GM12878 (cell line): ENCODE measurements at regions not wholly inside any gene's neighbourhood (a gene's known extent, or its start where the extent isn't known, plus 50 kb on each side); places are given as distances from the start of the nearest gene placed in this dataset.

ENCODE experiments used
- ATAC-seq: fragments of 200-7000 bp; cut with Tn5 transposase; 3 replicates; pipeline ENCODE4 v1.9.1; 2020; ENCODE audit warnings: mild to moderate bottlenecking, moderate library complexity
- BruUV-seq: library from RNA; stranded (reverse); fragments of 400-500 nt; replicated peaks from 2 replicates; lab custom pipeline; 2021; lab: Mats Ljungman, UMichigan
- CTCF ChIA-PET: fragments of 300-600 bp; sonication (Branson Sonifier 250); formaldehyde crosslinking; extraction: SDS; loops from one replicate; lab custom pipeline; 2021; ENCODE audit warnings: inconsistent platforms; lab: Yijun Ruan, JAX
- POLR2A ChIA-PET: fragments of 350-600 bp; formaldehyde crosslinking; extraction: SDS; loops from one replicate; lab custom pipeline; 2021; ENCODE audit warnings: inconsistent platforms; lab: Charles Lee
- RAD21 ChIA-PET: fragments of 300-600 bp; sonication (Branson Sonifier 250); formaldehyde crosslinking; loops from one replicate; lab custom pipeline; 2023; ENCODE audit warnings: antibody characterized with exemption; ENCODE audit not compliant: unreplicated experiment; lab: Charles Lee
- SMC1A ChIA-PET: fragments of 300-600 bp; sonication (Branson Sonifier 250); formaldehyde crosslinking; loops from one replicate; lab custom pipeline; 2023; ENCODE audit not compliant: unreplicated experiment, uncharacterized antibody; lab: Charles Lee
- DNase-seq: peaks from one replicate; pipeline ENCODE4 v3.0.0-alpha.2; 2011; ENCODE audit warnings: low read depth, low spot score
- FAIRE-seq: peaks from 3 replicates; lab custom pipeline; 2011; peaks lifted over from hg19 to GRCh38; lab: Jason Lieb, UNC
- H2AFZ ChIP-seq: 2 replicates; pipeline ENCODE4 v1.6.0; 2011; ENCODE audit warnings: low read depth, low read length, control low read depth; ENCODE audit not compliant: control insufficient read depth
- H3K27ac ChIP-seq: 2 replicates; pipeline ENCODE4 v1.5.1; 2011; ENCODE audit warnings: control low read depth; ENCODE audit not compliant: control insufficient read depth, insufficient read depth
- H3K27me3 ChIP-seq, 2 experiments: replicated peaks in 1 of 2; 2 replicates each; pipeline versions ENCODE4 v1.6.0 to v1.6.1; 2011; ENCODE audit warnings: low read length in 1 of 2; ENCODE audit not compliant: control insufficient read depth in 2 of 2, insufficient read depth in 2 of 2
- H3K36me3 ChIP-seq, 2 experiments: 2 replicates each; pipeline ENCODE4 v1.5.1; 2011; ENCODE audit warnings: low read length in 1 of 2; ENCODE audit not compliant: control insufficient read depth in 2 of 2, insufficient read depth in 2 of 2
- H3K4me1 ChIP-seq: 2 replicates; pipeline ENCODE4 v1.6.1; 2011; ENCODE audit warnings: mild to moderate bottlenecking, low read length, moderate library complexity, mixed read lengths; ENCODE audit not compliant: control insufficient read depth, insufficient read depth
- H3K4me2 ChIP-seq: 2 replicates; pipeline ENCODE4 v1.6.0; 2011; ENCODE audit warnings: control low read depth; ENCODE audit not compliant: control insufficient read depth, insufficient read depth
- H3K4me3 ChIP-seq: fragments of 200-600 bp; sonication (generic); 2 replicates; pipeline ENCODE4 v1.5.1; 2016
- H3K79me2 ChIP-seq: 2 replicates; pipeline ENCODE4 v1.6.0; 2011; ENCODE audit warnings: low read length; ENCODE audit not compliant: control insufficient read depth, insufficient read depth
- H3K9ac ChIP-seq: 2 replicates; pipeline ENCODE4 v1.8.0; 2011; ENCODE audit warnings: low read length, control low read depth, mixed read lengths; ENCODE audit not compliant: control insufficient read depth, insufficient read depth
- H3K9me3 ChIP-seq: replicated peaks from 3 replicates; pipeline ENCODE4 v1.5.1; 2011; ENCODE audit warnings: mild to moderate bottlenecking, low read length; ENCODE audit not compliant: control insufficient read depth, insufficient read depth
- H4K20me1 ChIP-seq: 2 replicates; pipeline ENCODE4 v1.6.0; 2011; ENCODE audit not compliant: control insufficient read depth, insufficient read depth
- ATF3 ChIP-seq: IDR thresholded peaks from 2 replicates; pipeline ENCODE4 v1.6.1; 2011; ENCODE audit warnings: low read depth, mild to moderate bottlenecking, low read length, moderate library complexity, borderline replicate concordance; ENCODE audit errors: extremely low read depth
- CBX3 ChIP-seq: fragments of 200-600 bp; sonication (generic); IDR thresholded peaks from 2 replicates; pipeline ENCODE4 v1.6.1; 2016; ENCODE audit warnings: low read depth, borderline replicate concordance
- CUX1 ChIP-seq: IDR thresholded peaks from 2 replicates; pipeline ENCODE4 v1.6.1; 2012; ENCODE audit warnings: improper control_type of control experiment, low read depth, low read length; ENCODE audit not compliant: insufficient replicate concordance
- HCFC1 ChIP-seq: fragments of 150-350 bp; IDR thresholded peaks from 2 replicates; pipeline ENCODE4 v1.6.1; 2014; ENCODE audit warnings: low read length
- SRF ChIP-seq, 2 experiments: IDR thresholded peaks; 2 replicates each; pipeline ENCODE4 v1.6.1; 2011; ENCODE audit warnings: low read depth in 2 of 2, low read length in 2 of 2, mild to moderate bottlenecking in 1 of 2, moderate library complexity in 1 of 2
- SUPT20H ChIP-seq: IDR thresholded peaks from 2 replicates; pipeline ENCODE4 v1.6.1; 2011; ENCODE audit warnings: low read depth, mild to moderate bottlenecking, low read length, moderate library complexity, borderline replicate concordance; ENCODE audit not compliant: control insufficient read depth
- TAF1 ChIP-seq: IDR thresholded peaks from 2 replicates; pipeline ENCODE4 v1.6.1; 2011; ENCODE audit warnings: mild to moderate bottlenecking, low read depth, low read length, borderline replicate concordance
- WGBS: methylation state at CpG from one replicate; pipeline ENCODE4 v1.1.6; 2016; ENCODE audit warnings: low lambda C conversion rate; ENCODE audit not compliant: insufficient replicate concordance, insufficient coverage; ENCODE audit errors: missing lambda C conversion rate; 5-methylcytosine and 5-hydroxymethylcytosine counted together
- in situ Hi-C: fragments of 300-500 bp; cut with MboI; formaldehyde crosslinking; loops from 9 replicates; pipeline ENCODE4 v1.14.3; 2018; ENCODE audit warnings: mixed read lengths
- intact Hi-C: fragments of 100-400 bp; cut with micrococcal nuclease; formaldehyde crosslinking; loops from one replicate; pipeline ENCODE4 v1.14.2; 2022; ENCODE audit not compliant: unreplicated experiment
- TF ChIP-seq, protein P1 (sequence below): fragments of 450-650 bp; IDR thresholded peaks from 2 replicates; pipeline ENCODE4 v1.6.1; 2016; ENCODE audit warnings: mild to moderate bottlenecking
- TF ChIP-seq, protein P2 (sequence below): fragments of 450-650 bp; IDR thresholded peaks from 2 replicates; pipeline ENCODE4 v1.6.1; 2016; ENCODE audit warnings: mild to moderate bottlenecking, moderate library complexity, borderline replicate concordance

- H3K4me2 ChIP-seq = no peak overlapping the region
- no peak for ATAC-seq
- TF ChIP-seq TAF1 = no peak
- no peak for TF ChIP-seq ATF3
- no peak for TF ChIP-seq CUX1
- no peak for TF ChIP-seq HCFC1
- TF ChIP-seq CBX3 = no peak
- no peak for TF ChIP-seq SUPT20H
- TF ChIP-seq SRF (IDR thresholded peaks at IDR 0.05; ENCODE audit: low read depth in 2 of 2, low read length in 2 of 2) = no peak
- TF ChIP-seq, protein P1, sequence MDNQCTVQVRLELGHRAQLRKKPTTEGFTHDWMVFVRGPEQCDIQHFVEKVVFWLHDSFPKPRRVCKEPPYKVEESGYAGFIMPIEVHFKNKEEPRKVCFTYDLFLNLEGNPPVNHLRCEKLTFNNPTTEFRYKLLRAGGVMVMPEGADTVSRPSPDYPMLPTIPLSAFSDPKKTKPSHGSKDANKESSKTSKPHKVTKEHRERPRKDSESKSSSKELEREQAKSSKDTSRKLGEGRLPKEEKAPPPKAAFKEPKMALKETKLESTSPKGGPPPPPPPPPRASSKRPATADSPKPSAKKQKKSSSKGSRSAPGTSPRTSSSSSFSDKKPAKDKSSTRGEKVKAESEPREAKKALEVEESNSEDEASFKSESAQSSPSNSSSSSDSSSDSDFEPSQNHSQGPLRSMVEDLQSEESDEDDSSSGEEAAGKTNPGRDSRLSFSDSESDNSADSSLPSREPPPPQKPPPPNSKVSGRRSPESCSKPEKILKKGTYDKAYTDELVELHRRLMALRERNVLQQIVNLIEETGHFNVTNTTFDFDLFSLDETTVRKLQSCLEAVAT = no peak
- TF ChIP-seq, protein P2, sequence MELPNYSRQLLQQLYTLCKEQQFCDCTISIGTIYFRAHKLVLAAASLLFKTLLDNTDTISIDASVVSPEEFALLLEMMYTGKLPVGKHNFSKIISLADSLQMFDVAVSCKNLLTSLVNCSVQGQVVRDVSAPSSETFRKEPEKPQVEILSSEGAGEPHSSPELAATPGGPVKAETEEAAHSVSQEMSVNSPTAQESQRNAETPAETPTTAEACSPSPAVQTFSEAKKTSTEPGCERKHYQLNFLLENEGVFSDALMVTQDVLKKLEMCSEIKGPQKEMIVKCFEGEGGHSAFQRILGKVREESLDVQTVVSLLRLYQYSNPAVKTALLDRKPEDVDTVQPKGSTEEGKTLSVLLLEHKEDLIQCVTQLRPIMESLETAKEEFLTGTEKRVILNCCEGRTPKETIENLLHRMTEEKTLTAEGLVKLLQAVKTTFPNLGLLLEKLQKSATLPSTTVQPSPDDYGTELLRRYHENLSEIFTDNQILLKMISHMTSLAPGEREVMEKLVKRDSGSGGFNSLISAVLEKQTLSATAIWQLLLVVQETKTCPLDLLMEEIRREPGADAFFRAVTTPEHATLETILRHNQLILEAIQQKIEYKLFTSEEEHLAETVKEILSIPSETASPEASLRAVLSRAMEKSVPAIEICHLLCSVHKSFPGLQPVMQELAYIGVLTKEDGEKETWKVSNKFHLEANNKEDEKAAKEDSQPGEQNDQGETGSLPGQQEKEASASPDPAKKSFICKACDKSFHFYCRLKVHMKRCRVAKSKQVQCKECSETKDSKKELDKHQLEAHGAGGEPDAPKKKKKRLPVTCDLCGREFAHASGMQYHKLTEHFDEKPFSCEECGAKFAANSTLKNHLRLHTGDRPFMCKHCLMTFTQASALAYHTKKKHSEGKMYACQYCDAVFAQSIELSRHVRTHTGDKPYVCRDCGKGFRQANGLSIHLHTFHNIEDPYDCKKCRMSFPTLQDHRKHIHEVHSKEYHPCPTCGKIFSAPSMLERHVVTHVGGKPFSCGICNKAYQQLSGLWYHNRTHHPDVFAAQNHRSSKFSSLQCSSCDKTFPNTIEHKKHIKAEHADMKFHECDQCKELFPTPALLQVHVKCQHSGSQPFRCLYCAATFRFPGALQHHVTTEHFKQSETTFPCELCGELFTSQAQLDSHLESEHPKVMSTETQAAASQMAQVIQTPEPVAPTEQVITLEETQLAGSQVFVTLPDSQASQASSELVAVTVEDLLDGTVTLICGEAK = no peak
- POLR2A ChIA-PET = no interaction called here
- no peak for DNase-seq
- no peaks in the 10 kb centered on the region for H3K27me3 ChIP-seq
- no peak overlapping the region for H3K27ac ChIP-seq
- no peak overlapping the region for H3K4me3 ChIP-seq
- no peaks in the 10 kb centered on the region for H4K20me1 ChIP-seq
- RAD21 ChIA-PET = no interaction called here
- no peaks in the 10 kb centered on the region for H3K9me3 ChIP-seq
- no TSS peak for BruUV-seq
- SMC1A ChIA-PET = no interaction called here
- no peak overlapping the region for H3K9ac ChIP-seq
- no peaks in the 10 kb centered on the region for H3K36me3 ChIP-seq
- H2AFZ ChIP-seq = no peak overlapping the region
- H3K4me1 ChIP-seq = no peaks in the 10 kb centered on the region
- FAIRE-seq = no peak
- intact Hi-C loops = no loop called here
- no peaks in the 10 kb centered on the region for H3K79me2 ChIP-seq
- in situ Hi-C loops = no loop called here
- CTCF ChIA-PET = no interaction called here
- 0% methylated on average over 1 of the region's 1 CpG for WGBS
These were observed 61.2 kb upstream of the DNAJC19 start for GRCh38 chr3:181050738-181051137.
